PC-9 (cell line): ENCODE measurements at regions not wholly inside any gene's neighbourhood (a gene's known extent, or its start where the extent isn't known, plus 50 kb on each side); places are given as distances from the start of the nearest gene placed in this dataset.

Source experiments
- EZH2 ChIP-seq: fragments of 200-600 bp; sonication (generic); IDR thresholded peaks from 2 replicates; pipeline ENCODE4 v1.8.0; 2017; ENCODE audit warnings: antibody characterized with exemption, low read depth
- TF ChIP-seq, protein P1 (sequence below): fragments of 200-600 bp; sonication (generic); conservative IDR thresholded peaks from 2 replicates; pipeline ENCODE4 v1.6.1; 2017; ENCODE audit warnings: mixed run types, antibody characterized with exemption, mild to moderate bottlenecking, moderate library complexity

DNA sequence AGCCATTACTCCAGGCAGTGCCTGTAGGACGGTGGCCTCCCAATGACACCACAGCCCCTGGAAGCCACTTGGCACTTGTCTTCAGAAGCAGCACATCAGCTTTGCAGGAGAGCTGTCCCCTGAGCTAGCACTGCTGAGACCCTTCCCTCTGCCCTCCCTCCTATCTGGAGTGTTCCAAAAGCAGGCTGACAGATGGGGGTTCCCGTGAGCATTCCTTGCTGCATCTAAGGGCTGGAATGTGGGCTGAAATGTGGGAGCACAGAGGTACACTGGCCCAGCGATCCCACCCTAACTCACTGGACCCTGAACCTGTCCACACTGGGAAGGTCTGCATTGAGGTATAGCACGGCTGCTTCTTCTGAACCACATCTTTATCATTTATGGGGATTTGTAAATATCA lies 230.1 kb downstream of the ANAPC1 start:
- TF ChIP-seq, protein P1, sequence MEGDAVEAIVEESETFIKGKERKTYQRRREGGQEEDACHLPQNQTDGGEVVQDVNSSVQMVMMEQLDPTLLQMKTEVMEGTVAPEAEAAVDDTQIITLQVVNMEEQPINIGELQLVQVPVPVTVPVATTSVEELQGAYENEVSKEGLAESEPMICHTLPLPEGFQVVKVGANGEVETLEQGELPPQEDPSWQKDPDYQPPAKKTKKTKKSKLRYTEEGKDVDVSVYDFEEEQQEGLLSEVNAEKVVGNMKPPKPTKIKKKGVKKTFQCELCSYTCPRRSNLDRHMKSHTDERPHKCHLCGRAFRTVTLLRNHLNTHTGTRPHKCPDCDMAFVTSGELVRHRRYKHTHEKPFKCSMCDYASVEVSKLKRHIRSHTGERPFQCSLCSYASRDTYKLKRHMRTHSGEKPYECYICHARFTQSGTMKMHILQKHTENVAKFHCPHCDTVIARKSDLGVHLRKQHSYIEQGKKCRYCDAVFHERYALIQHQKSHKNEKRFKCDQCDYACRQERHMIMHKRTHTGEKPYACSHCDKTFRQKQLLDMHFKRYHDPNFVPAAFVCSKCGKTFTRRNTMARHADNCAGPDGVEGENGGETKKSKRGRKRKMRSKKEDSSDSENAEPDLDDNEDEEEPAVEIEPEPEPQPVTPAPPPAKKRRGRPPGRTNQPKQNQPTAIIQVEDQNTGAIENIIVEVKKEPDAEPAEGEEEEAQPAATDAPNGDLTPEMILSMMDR, result no peak
- no peak for TF ChIP-seq EZH2
